ENCODE measurements at regions not wholly inside any gene's neighbourhood (a gene's known extent, or its start where the extent isn't known, plus 50 kb on each side); places are given as distances from the start of the nearest gene placed in this dataset.

DNA sequence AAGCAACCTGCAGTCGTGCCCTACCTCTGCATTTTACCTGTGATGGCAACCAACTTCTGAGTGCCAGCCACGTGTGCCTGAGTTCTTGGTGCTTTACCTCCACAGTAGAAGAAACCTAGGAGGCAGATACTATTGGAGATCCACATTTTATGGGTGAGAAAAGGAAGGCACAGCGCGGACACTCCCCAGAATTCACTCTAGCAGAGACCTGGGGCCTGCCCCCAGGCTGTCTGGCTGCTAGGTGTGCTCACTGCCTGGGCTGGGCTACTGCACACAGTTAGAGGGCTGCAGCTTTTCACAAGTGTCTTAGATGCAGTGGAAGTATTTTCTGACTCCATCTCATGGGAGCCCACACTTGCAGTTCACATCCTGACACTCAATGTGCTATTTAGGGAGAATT lies 598.8 kb upstream of the ADAMTS16 start:
- DNase-seq = no peak

DNA sequence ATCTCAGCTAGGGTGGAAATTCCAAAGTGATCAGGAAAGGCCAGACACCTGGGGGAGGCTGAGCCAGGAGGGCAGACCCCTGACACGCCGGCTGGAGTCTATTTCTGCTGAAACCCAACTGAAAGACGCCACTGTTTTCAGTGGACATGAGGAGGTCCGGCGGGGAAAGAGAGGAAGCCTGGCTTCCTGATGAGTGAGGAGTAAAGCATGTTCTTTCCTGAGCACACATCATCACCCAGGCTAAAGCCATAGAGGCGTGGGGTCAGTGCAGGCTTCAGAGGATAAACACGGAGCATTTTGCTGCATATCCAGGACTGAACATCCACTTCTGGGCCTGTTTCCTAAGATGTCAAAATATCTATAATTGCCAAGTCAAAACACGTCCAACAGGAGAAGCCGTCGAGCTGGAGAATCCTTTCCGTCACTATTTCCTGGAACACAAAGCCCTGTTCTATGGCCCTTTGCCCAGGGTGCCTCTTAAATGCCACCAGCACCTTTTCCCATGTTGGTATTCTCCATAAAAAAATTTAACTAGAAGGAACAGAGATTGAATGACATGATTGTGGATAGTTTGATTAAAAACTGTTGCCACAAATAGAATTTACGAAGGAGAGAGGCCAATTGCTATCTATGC lies 597.9 kb upstream of the ADAMTS16 start:
- DNase-seq = no peak

- no peak for DNase-seq
These were observed 596.0 kb upstream of the ADAMTS16 start for GRCh38 chr5:4544049-4544670.

DNA sequence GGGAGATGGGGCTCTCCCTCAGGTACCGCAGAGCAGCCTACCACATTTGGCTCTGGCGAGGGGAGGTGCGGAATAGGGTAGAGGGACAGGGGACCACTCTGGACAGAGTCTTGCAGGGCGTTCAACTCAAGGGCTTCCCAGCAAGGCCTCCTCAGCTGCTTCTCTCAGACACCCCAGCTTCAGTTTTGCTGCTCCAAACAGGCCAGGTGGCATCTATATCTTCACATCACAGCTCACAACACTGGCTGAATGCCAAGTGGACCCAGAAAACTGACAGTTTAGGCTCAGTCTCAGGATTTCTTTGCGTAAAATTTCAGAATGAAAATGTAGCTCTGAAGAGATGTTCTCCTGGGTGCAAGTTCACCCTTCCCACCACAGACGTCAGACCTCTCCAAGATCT lies 592.6 kb upstream of the ADAMTS16 start:
- no peak for DNase-seq

DNA sequence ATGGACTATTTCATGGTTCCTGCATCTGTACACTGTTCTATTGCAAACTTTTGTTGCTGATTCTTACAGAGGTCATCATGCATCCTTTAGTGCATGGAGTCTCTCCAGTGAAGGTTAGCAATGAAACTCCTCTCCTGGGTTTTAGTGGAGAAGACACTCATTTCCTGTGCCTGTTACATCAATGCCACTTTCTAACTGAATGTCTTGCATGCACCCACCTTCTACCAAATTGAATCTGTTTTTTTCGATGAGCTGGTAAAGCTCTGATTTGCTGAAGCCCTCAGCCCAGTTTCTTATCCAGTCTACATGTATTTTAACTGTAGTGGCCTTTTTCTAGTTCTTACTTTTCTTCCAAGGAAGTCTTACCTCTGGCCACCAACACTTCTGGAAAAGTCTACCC lies 591.8 kb upstream of the ADAMTS16 start:
- DNase-seq = no peak

- DNase-seq = no peak
These were observed 590.8 kb upstream of the ADAMTS16 start for GRCh38 chr5:4549351-4549750.

DNA sequence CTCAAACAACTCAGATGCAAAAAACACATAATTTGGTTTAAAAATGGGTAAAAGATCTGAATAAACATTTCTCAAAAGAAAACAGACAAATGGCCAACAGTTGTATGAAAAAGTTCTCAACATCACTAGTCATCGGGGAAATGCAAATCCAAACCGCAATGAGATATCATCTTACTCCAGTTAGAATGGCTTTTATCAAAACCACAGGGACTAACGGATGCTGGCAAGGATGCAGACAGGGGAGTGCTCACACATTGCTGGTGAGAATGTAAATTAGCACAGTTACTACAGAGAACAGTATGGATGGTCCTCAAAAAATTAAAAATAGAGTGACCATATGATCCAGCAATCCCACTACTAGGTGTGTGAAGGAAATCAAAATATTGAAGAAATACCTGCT lies 589.1 kb upstream of the ADAMTS16 start:
- DNase-seq = no peak

GRCh38 chr5:4553130-4553529 lies 587.0 kb upstream of the ADAMTS16 start:
- DNase-seq = no peak

- DNase-seq = no peak
These were observed 586.2 kb upstream of the ADAMTS16 start for GRCh38 chr5:4553978-4554377.

DNA sequence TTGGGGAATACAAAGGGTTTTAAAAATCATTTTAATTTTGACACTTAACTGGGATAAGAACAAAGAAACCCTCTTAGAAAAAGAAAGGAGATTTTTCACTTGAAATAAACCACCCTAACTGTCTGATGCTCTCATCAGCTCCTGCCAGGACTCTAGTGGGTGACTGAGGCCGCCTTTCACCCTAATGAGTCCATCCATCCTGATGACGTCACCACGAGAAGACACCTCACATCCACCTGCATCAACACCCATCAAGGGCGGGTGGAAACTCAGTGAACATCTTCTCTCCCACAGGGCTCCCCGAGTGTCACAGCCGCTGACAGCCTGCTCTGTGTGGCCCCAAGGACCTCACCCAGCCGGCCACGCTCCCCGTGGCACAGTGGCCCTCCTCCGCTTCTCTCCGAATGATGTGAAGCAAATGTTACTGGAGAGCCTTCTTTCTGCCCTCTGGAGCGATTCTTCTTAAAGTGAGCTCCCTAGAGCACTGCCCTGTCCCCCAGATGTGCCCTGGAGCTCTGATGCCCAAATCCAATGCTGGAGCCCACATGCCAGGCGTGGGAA lies 584.3 kb upstream of the ADAMTS16 start:
- no peak for DNase-seq

- no peak for DNase-seq
These were observed 578.7 kb upstream of the ADAMTS16 start for GRCh38 chr5:4561403-4561802.

DNA sequence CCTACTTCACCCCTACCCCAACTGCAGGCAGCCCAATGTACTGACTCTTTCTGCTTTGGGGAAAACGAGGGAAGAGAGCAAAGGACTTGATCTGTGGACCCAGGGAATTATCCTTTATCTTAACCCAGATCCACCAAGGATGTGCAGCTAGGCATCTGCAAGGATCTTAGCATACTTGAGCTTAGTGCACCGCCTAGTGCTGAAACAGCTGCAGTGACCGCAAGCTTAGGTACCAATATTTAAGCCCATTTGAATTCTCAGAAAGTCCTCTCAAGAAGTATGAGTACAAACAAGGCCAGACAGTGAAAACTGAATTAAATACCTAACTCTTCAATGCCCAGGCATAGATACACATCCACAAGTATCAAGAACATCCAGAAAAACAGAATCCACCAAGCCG lies 576.7 kb upstream of the ADAMTS16 start:
- no peak for DNase-seq

- no peak for DNase-seq
These were observed 569.8 kb upstream of the ADAMTS16 start for GRCh38 chr5:4570047-4570995.

- no peak for DNase-seq
These were observed 568.7 kb upstream of the ADAMTS16 start for GRCh38 chr5:4571248-4571948.

GRCh38 chr5:4572311-4573100 lies 567.6 kb upstream of the ADAMTS16 start:
- DNase-seq = no peak

DNA sequence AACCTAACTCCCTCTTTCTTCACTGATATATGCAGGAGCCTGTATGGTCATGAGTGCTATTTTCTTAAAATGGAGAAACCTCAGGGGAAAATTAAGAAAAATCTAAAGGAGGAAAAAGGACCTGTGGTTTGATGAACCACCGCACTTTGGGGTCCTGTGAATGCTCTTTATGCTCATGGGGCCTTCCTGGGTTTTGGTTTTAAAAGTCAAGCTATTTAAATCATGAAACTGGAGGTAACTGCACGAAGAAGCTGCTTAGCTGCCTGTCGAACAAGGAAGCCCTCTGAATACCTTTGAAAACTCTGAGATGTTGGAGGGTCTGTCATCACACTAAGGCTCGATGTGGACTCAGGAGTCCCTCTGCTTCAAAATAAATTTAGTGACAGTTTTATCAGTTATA lies 564.5 kb upstream of the ADAMTS16 start:
- DNase-seq = no peak

DNA sequence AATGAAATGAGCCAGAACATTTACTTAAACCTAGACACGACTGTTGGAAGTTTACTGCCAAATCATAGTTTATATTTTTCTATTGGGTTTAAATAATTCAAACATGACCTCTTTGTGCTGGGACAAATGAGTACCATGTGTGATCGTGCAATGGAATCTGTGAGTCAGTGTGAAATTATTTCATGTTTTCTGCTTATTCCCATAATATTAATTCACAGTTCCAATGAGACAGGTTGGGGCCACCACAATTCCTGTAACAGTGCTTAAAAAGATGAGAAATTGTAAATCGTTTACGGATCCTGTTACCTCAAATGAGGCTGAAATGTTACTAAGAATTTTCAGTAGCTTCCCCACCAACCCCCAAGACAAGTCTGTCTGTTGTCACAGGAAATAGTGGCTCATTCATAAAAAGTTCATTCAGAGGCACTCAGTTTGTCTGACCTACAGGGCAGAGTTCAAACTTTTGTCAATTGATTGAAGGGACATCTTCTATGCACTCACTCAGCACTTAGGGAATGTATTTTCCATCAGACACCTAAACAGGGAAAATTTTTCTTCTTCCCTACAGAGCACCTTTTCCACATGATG lies 563.9 kb upstream of the ADAMTS16 start:
- DNase-seq = no peak

DNA sequence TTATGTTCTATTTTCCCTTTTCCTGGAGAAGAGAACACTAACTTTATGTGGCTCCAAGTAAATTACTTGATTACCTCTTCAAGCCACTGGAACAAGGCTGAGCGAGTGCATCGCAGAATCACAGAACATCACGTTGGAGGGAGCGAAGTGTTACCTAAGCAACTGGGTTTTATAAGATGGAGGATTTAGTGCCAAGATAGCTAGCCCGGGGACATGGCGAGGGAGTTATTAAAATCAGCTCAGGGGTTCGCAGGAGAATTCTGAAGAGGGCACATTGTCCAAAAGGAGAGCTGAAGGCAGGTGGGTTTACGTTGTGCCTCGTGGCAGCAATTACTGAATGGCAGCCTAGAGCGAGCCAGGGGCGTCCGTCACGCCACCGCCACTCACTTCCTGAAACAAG lies 563.2 kb upstream of the ADAMTS16 start:
- DNase-seq = no peak

GRCh38 chr5:4579679-4580078 lies 560.5 kb upstream of the ADAMTS16 start:
- no peak for DNase-seq

DNA sequence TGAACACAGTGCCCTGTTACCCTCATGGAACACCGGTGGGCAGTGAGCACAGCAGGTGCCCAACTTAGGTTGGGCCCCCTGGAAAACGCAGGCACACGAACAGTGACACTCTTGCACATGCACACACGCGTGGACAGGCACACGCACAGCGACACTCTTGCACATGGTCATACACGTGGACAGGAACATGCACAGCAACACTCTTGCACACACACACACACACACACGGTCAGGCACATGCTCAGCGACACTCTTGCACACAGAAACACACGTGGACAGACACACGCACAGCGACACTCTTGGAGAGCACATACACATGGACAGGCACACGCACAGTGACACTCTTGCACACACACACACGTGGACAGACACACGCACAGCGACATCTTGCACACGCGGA lies 559.4 kb upstream of the ADAMTS16 start:
- DNase-seq = no peak

- no peak for DNase-seq
These were observed 558.8 kb upstream of the ADAMTS16 start for GRCh38 chr5:4581289-4581688.

DNA sequence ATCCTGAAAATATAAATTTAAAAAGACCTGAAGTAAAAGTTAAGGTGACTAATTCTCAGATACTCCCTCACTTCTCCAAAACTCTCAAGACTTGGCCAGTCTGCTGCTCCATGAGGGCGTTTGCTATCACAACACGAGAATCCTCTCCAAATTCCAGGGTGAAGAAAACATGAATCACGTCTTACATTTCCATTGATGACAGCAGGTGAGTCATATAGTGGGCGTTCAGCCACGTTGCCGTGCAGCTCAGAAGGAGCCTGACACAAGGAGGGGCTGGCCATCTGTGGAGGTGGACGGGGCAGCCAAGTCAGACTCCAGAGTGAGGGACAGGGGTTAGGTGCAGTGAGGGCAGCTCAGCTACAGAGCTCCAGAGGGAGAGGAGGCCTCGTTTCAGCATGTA lies 555.1 kb upstream of the ADAMTS16 start:
- DNase-seq = no peak
